Large intestine (tissue), 3 donors: ENCODE measurements at regions not wholly inside any gene's neighbourhood (a gene's known extent, or its start where the extent isn't known, plus 50 kb on each side); places are given as distances from the start of the nearest gene placed in this dataset.

Source experiments
- DNase-seq, 2 donors: peaks; one replicate each; pipeline versions ENCODE4 v3.0.0 to v3.0.0-alpha.2; 2013
- H3K27ac ChIP-seq: one replicate; pipeline ENCODE4 v1.5.1; 2013; ENCODE audit warnings: low read length
- H3K27me3 ChIP-seq: 2 replicates; pipeline ENCODE4 v1.6.1; 2013; ENCODE audit warnings: low read length; ENCODE audit not compliant: control insufficient read depth, insufficient read depth
- H3K36me3 ChIP-seq: 2 replicates; pipeline ENCODE4 v1.6.1; 2013; ENCODE audit warnings: low read length; ENCODE audit not compliant: control insufficient read depth, insufficient read depth
- H3K4me1 ChIP-seq: one replicate; pipeline ENCODE4 v1.6.1; 2013; ENCODE audit warnings: low read length; ENCODE audit not compliant: control insufficient read depth, insufficient read depth
- H3K4me3 ChIP-seq: one replicate; pipeline ENCODE4 v1.5.1; 2013; ENCODE audit warnings: low read length
- H3K9me3 ChIP-seq: one replicate; pipeline ENCODE4 v1.6.1; 2013; ENCODE audit warnings: mild to moderate bottlenecking, low read depth, low read length, moderate library complexity; ENCODE audit not compliant: control insufficient read depth
- WGBS: methylation state at CpG from one replicate; pipeline ENCODE4 v1.1.5; 2013; ENCODE audit warnings: low lambda C conversion rate; ENCODE audit not compliant: insufficient coverage; 5-methylcytosine and 5-hydroxymethylcytosine counted together

DNA sequence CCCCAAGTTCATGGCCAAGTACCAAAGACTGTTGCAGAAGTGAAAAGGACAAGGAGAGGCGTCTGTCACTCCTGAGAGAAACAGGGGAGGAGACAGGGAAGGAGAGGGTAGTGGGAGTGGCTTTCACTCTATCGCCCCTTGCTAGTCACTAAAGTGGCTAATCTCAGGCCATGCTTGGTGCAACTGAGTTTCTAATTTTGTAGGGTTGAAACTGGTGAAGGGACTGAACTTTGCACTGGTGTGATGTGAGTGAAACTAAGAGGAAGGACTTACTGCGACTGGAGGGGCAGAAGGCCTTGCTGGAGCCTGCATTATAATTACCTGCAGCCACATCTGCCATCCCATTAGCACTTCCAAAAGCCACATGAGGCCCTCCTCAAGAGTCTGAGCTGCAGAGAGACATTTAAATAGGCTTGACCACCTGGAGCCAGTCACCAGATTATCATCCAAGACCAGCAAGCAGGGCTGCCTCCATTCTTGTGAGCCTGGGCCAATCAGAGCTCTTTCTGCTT lies 107.2 kb upstream of the EEPD1 start:
- peak in 1 of 2 donors; percentile 47 for DNase-seq
- Histone ChIP-seq H3K27ac (no peak overlapping the region), H3K36me3 (no peaks in the 10 kb centered on the region), H3K4me3 (no peak overlapping the region), H3K4me1 (peaks cover 12% of the 10 kb centered on the region), H3K27me3 (no peaks in the 10 kb centered on the region), H3K9me3 (no peaks in the 10 kb centered on the region)
- WGBS = no CpG with 5 or more reads among the region's 3 CpGs

DNA sequence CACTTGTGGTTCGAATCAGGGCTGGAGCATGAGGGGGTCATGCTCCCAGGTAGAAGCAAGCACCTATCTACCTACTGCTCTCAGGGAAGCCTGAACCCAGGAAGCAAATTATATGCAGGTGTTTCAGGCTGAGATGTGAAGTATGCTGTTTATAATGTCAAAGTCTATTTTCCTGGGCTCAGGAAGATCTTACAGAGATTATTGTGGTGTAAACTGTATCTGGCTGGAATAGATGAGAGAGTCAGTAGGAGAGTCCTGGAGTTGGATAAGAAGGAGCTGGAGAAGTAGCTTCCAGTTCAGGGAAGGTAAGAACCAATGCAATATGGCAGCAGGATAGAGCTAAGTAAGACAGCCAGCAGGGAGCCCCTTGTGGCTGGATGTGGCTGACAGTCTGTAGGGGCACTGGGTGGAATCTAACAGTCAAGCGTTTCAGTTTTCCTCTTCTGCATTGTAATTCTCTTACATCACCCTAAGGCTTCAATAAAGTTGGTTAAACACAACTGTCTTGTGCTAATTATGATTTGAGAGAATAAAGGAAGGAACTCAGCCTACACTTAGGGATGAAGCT lies 105.9 kb upstream of the EEPD1 start:
- peak overlapping the region; percentile 23 for H3K27ac ChIP-seq
- DNase-seq = peak; percentile 28 to 66
- no peak overlapping the region for H3K4me3 ChIP-seq
- H3K27me3 ChIP-seq = no peaks in the 10 kb centered on the region
- H3K9me3 ChIP-seq = no peaks in the 10 kb centered on the region
- no peaks in the 10 kb centered on the region for H3K36me3 ChIP-seq
- WGBS = no CpG with 5 or more reads among the region's 2 CpGs
- H3K4me1 ChIP-seq = peaks cover 12% of the 10 kb centered on the region

DNA sequence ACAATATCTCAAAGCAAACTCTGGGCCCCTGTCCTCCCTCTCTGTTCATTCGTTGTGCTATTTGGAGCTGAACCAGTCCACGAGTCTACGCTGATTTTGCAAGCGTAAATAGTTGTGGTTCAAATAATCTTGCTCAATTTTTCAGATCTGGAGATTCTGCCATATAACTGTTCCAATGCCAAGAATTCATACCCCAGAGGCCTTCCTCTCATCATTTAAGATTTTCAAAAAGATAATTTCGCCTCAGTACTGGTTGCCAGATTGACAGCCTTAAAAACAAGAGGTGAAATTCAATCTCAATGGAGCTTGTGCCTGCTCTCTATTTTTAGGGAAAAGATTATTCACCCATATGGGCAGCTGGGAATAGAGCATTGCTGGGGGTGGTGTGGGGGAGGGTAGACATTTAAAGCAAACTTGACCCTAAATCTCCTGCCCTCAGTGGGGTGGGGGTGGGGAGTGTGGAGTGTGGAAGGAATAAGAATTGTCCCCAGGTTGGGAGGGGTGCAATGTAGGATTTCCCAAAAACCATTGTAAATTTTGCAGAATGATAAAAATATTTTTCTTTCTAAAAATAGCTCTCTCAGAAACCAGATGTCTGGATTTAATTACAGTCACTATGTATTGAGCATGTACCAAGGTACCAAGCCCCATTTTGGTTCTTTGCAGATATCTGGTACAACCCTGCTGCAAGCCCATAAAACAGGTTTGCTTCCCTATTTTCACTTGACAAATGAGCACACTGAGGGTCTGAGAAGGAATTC lies 104.7 kb upstream of the EEPD1 start:
- no peak for DNase-seq
- 90% methylated on average over 2 of the region's 5 CpGs for WGBS
- Histone ChIP-seq H3K4me3 (no peak overlapping the region), H3K36me3 (no peaks in the 10 kb centered on the region), H3K9me3 (no peaks in the 10 kb centered on the region), H3K27me3 (no peaks in the 10 kb centered on the region), H3K4me1 (peaks cover 12% of the 10 kb centered on the region), H3K27ac (no peak overlapping the region)

DNA sequence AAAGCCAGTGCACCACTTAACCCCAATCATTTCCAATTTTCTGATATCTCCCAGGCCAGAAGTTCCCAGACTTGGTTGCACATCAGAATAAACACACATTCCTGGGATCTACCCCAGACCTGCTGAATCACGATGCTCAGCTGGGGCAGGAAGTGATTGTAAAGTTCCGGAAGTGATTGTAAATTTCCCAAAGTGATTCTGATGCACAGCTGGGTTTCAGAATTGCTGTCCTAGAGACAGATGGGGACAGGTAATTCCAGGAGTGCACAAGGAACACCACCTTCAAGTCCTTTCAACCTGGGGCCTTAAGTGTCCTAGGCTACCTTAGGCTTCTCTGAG lies 104.2 kb upstream of the EEPD1 start:
- no peaks in the 10 kb centered on the region for H3K27me3 ChIP-seq
- no peak overlapping the region for H3K4me3 ChIP-seq
- WGBS = no CpG with 5 or more reads among the region's 2 CpGs
- no peak for DNase-seq
- peaks cover 12% of the 10 kb centered on the region for H3K4me1 ChIP-seq
- no peaks in the 10 kb centered on the region for H3K36me3 ChIP-seq
- H3K9me3 ChIP-seq = no peaks in the 10 kb centered on the region
- H3K27ac ChIP-seq = no peak overlapping the region

DNA sequence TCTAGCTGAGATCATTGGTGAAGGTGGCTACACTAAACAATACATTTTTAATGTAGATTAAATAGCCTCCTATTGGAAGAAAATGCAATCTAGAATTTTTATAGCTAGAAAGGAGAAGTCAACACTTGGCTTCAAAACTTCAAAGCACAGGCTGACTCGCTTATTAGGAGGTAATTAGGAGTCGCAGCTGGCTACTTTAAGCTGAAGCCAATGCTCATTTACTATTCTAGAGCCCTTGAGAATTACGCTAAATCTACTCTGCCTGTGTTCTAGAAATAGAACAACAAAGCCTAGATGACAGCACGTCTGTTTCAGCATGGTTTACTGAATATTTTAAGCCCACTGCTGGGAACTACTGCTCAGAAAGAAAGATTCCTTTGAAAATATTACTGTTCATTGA lies 101.6 kb upstream of the EEPD1 start:
- H3K4me1 ChIP-seq = peaks cover 9% of the 10 kb centered on the region
- H3K27me3 ChIP-seq = no peaks in the 10 kb centered on the region
- H3K36me3 ChIP-seq = no peaks in the 10 kb centered on the region
- no peak overlapping the region for H3K4me3 ChIP-seq
- no peak overlapping the region for H3K27ac ChIP-seq
- DNase-seq = no peak
- no CpG with 5 or more reads among the region's 4 CpGs for WGBS
- no peaks in the 10 kb centered on the region for H3K9me3 ChIP-seq

DNA sequence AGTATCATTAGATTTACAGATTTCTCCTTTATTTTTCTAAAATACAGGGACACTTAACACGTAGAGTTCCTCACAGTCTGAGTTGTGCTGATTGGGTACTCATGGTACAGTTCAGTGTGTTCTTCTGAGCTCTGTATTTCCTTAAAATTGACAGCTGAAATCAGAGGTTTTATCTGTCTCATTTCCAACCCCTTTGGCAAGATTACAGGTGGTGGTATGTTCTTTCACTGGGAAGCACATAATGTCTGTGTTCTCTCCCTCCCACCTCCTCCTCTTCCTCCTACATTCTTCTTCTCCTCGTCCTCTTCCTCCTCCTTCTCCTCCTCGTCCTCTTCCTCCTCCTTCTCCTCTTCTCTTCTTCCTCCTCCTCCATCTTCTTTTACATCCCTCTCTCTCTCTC lies 99.5 kb upstream of the EEPD1 start:
- no peak for DNase-seq
- WGBS = no CpG with 5 or more reads among the region's 3 CpGs
- Histone ChIP-seq H3K4me3 (no peak overlapping the region), H3K27ac (no peak overlapping the region), H3K9me3 (no peaks in the 10 kb centered on the region), H3K27me3 (no peaks in the 10 kb centered on the region), H3K4me1 (no peaks in the 10 kb centered on the region), H3K36me3 (no peaks in the 10 kb centered on the region)

DNA sequence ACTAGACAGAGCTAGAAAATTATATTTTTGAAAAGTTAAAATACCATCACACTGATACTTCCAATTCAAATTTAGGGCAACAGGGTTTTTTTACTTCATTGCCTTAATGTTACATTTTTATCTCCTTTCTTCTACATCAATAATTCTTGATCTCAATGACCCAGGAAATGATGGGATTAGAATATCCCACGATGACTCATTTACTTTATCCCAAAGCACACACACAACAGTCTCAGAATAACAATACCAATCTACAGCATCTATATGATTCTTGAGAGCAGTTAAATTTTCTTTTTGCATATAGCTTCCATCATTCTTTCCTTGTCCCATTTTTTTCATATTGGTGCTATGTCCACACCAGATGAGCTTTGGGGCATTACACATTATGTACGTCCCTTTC lies 98.4 kb upstream of the EEPD1 start:
- no peak overlapping the region for H3K4me3 ChIP-seq
- H3K27ac ChIP-seq = no peak overlapping the region
- no peaks in the 10 kb centered on the region for H3K27me3 ChIP-seq
- H3K36me3 ChIP-seq = no peaks in the 10 kb centered on the region
- no peaks in the 10 kb centered on the region for H3K4me1 ChIP-seq
- 50% methylated on average over 1 of the region's 2 CpGs for WGBS
- no peaks in the 10 kb centered on the region for H3K9me3 ChIP-seq
- DNase-seq = no peak

DNA sequence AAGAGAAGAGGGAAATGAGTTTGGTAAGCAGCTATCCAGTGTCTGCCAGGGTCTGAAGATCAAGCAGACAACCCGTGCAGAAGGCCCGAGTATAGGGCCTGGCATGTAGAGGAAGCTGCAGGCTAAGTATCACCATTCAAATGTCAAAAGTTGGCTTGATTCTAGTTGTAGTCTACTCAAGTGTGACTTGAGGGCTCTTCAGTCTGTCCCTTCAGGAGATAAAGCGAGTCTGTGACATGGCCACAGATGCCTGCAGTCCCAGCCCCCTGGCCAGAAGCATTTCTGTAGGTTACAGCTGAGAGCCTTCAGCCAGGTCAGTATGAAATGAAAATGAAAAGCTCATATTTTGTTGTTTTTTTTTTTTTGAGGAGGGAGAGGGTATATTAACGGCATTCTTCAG lies 97.8 kb upstream of the EEPD1 start:
- no peak for DNase-seq
- no peaks in the 10 kb centered on the region for H3K27me3 ChIP-seq
- H3K36me3 ChIP-seq = no peaks in the 10 kb centered on the region
- H3K27ac ChIP-seq = no peak overlapping the region
- no CpG with 5 or more reads among the region's 4 CpGs for WGBS
- no peak overlapping the region for H3K4me3 ChIP-seq
- H3K9me3 ChIP-seq = no peaks in the 10 kb centered on the region
- no peaks in the 10 kb centered on the region for H3K4me1 ChIP-seq

DNA sequence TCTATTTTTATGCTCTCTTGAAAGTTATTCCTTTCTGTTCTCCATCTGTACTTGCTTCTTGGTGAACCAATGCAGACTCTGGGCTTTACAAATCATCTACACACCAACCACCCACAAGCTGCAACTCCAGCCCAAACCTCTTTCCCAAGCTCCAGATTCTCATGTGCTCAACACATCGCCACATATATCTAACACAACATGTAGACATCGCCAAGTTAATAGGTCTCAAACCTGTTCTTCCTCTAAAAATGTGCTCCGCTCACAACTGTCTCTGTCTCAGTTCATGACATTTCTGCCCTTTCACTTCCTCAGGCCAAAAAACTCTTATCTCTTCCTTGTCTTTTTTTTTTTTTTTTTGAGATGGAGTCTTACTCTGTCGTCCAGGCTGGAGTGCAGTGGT lies 95.7 kb upstream of the EEPD1 start:
- Histone ChIP-seq H3K27me3 (no peaks in the 10 kb centered on the region), H3K4me1 (no peaks in the 10 kb centered on the region)
- 89% methylated on average over 1 of the region's 4 CpGs for WGBS

DNA sequence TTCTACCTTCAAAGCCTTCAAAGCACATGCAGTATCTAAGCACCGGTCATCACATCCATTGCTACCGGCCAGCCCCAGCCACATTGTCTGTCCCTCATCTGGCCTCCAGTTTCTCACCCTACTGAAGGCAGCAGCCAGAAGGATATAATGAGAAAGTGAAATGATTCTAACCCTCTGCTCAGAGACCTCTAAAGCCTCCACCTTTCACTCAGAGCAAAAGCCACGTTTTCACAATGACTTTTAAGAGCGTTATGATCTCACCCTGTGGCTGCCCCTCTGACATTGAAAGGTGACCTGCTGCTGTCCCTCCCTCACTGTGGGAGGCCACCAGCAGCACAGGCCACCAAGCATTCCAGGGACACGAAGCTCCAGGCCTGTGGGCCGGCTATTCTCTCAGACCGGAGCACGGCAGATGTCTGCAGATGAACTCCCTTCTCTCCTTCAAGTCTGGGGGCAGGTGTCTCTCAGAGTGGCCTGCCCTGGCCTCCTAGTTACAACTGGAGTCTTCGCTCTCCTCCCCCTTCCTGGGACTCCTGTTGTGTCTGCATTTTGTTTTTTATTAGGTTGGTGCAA lies 94.9 kb upstream of the EEPD1 start:
- 100% methylated on average over 1 of the region's 9 CpGs for WGBS
- Histone ChIP-seq H3K27me3 (no peaks in the 10 kb centered on the region), H3K4me1 (no peaks in the 10 kb centered on the region), H3K9me3 (no peaks in the 10 kb centered on the region), H3K36me3 (no peaks in the 10 kb centered on the region), H3K27ac (no peak overlapping the region), H3K4me3 (no peak overlapping the region)
- no peak for DNase-seq

More for the DNA sequence above, 95.7 kb upstream of the EEPD1 start:
- H3K9me3 ChIP-seq = no peaks in the 10 kb centered on the region
- no peak overlapping the region for H3K4me3 ChIP-seq
- no peak for DNase-seq
- H3K36me3 ChIP-seq = no peaks in the 10 kb centered on the region
- no peak overlapping the region for H3K27ac ChIP-seq
